Hepatocyte (in vitro differentiated cells): ENCODE measurements at regions not wholly inside any gene's neighbourhood (a gene's known extent, or its start where the extent isn't known, plus 50 kb on each side); places are given as distances from the start of the nearest gene placed in this dataset.

Experiments used
- CTCF ChIP-seq: fragments of 200-600 bp; sonication (generic); IDR thresholded peaks from 2 replicates; pipeline ENCODE4 v1.5.1; 2016; ENCODE audit warnings: antibody characterized with exemption, mild to moderate bottlenecking; ENCODE audit not compliant: poor library complexity
- EZH2 ChIP-seq: fragments of 200-600 bp; sonication (generic); IDR thresholded peaks from 2 replicates; pipeline ENCODE4 v1.6.1; 2016; ENCODE audit warnings: antibody characterized with exemption, mild to moderate bottlenecking, borderline replicate concordance

GRCh38 chr6:18317850-18318249, 53.5 kb upstream of the DEK start:
- no peak for TF ChIP-seq EZH2
- TF ChIP-seq CTCF = no peak
